GM21390 (cell line): ENCODE measurements at regions not wholly inside any gene's neighbourhood (a gene's known extent, or its start where the extent isn't known, plus 50 kb on each side); places are given as distances from the start of the nearest gene placed in this dataset.
A peak's percentile ranks its signal among the peaks of the same experiment; 100 is the strongest.

Source experiments
- ATAC-seq: cut with Tn5 transposase; IDR thresholded peaks from one replicate; pipeline ENCODE4 v1.9.1; 2021; ENCODE audit not compliant: unreplicated experiment

- ATAC-seq, result no peak
These were observed 301.3 kb downstream of the EPHA4 start for GRCh38 chr2:221270806-221271205.

GRCh38 chr2:221272729-221273128 is 299.4 kb downstream of the EPHA4 start:
- no peak for ATAC-seq

- ATAC-seq, result no peak
These were observed 296.1 kb downstream of the EPHA4 start for GRCh38 chr2:221276033-221276432.

GRCh38 chr2:221276601-221277000 is 295.5 kb downstream of the EPHA4 start:
- ATAC-seq, result no peak

GRCh38 chr2:221282386-221282785 is 289.7 kb downstream of the EPHA4 start:
- no peak for ATAC-seq

- ATAC-seq, result no peak
These were observed 288.1 kb downstream of the EPHA4 start for GRCh38 chr2:221283896-221284545.

GRCh38 chr2:221285148-221285547 is 287.0 kb downstream of the EPHA4 start:
- ATAC-seq, result no peak

- no peak for ATAC-seq
These were observed 285.7 kb downstream of the EPHA4 start for GRCh38 chr2:221286406-221286805.

- peak; percentile 60 for ATAC-seq
These were observed 282.7 kb downstream of the EPHA4 start for GRCh38 chr2:221289389-221289788.

GRCh38 chr2:221289846-221290245 is 282.3 kb downstream of the EPHA4 start:
- ATAC-seq, result no peak

- ATAC-seq, result no peak
These were observed 278.0 kb downstream of the EPHA4 start for GRCh38 chr2:221293949-221294742.

- ATAC-seq, result no peak
These were observed 267.2 kb downstream of the EPHA4 start for GRCh38 chr2:221304916-221305315.

GRCh38 chr2:221308507-221309066 is 263.5 kb downstream of the EPHA4 start:
- ATAC-seq, result no peak

GRCh38 chr2:221309892-221310583 is 262.1 kb downstream of the EPHA4 start:
- no peak for ATAC-seq

- ATAC-seq, result no peak
These were observed 261.4 kb downstream of the EPHA4 start for GRCh38 chr2:221310730-221311129.

GRCh38 chr2:221312634-221313033 is 259.5 kb downstream of the EPHA4 start:
- ATAC-seq, result no peak

- no peak for ATAC-seq
These were observed 257.3 kb downstream of the EPHA4 start for GRCh38 chr2:221314786-221315185.

- ATAC-seq, result no peak
These were observed 253.6 kb downstream of the EPHA4 start for GRCh38 chr2:221318376-221319130.

- no peak for ATAC-seq
These were observed 249.4 kb downstream of the EPHA4 start for GRCh38 chr2:221322741-221323140.

- ATAC-seq, result no peak
These were observed 248.6 kb downstream of the EPHA4 start for GRCh38 chr2:221323513-221323912.

GRCh38 chr2:221330436-221330835 is 241.7 kb downstream of the EPHA4 start:
- ATAC-seq, result no peak
